Gastrocnemius medialis (tissue), 4 donors: ENCODE measurements at regions not wholly inside any gene's neighbourhood (a gene's known extent, or its start where the extent isn't known, plus 50 kb on each side); places are given as distances from the start of the nearest gene placed in this dataset.

Experiments
- POLR2A ChIP-seq, 2 donors: fragments of 450-650 bp; IDR thresholded peaks; one replicate each; pipeline ENCODE4 v1.6.1; 2017; ENCODE audit warnings: antibody characterized with exemption in 2 of 2, mild to moderate bottlenecking in 2 of 2, moderate library complexity in 2 of 2
- TF ChIP-seq, protein P1 (sequence below), 5 experiments: fragments of 450-650 bp in 3 of 5; fragments of 200-600 bp in 2 of 5; sonication (generic) in 2 of 5; IDR thresholded peaks in 4 of 5; conservative IDR thresholded peaks in 1 of 5; 1 replicate in 4 of 5; 2 replicates in 1 of 5; pipeline ENCODE4 v1.5.1; 2016 to 2019; ENCODE audit warnings: antibody characterized with exemption in 5 of 5, mild to moderate bottlenecking in 3 of 5, moderate library complexity in 3 of 5

DNA sequence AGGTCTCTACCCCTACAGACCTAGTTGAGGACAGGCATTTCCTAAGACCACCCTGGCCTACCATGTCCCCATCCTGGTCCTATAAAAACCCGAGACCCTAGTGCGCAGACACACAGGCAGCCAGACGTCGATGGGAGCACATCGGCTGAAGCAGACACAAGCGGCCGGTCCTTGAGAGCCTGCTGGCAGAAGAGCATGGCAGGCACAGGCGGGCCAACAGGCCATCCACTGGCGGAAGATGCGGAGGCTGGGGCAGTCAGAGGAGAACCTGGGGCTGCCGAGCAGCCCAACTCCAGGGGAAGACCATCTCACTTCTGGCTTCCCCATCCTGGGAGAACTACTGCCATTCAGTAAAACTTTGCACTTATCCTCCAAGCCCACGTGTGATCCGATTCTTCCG, 396.8 kb downstream of the AEBP2 start:
- TF ChIP-seq, protein P1, sequence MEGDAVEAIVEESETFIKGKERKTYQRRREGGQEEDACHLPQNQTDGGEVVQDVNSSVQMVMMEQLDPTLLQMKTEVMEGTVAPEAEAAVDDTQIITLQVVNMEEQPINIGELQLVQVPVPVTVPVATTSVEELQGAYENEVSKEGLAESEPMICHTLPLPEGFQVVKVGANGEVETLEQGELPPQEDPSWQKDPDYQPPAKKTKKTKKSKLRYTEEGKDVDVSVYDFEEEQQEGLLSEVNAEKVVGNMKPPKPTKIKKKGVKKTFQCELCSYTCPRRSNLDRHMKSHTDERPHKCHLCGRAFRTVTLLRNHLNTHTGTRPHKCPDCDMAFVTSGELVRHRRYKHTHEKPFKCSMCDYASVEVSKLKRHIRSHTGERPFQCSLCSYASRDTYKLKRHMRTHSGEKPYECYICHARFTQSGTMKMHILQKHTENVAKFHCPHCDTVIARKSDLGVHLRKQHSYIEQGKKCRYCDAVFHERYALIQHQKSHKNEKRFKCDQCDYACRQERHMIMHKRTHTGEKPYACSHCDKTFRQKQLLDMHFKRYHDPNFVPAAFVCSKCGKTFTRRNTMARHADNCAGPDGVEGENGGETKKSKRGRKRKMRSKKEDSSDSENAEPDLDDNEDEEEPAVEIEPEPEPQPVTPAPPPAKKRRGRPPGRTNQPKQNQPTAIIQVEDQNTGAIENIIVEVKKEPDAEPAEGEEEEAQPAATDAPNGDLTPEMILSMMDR (IDR thresholded peaks at IDR 0.05 in 4 of 5, conservative IDR thresholded peaks at IDR 0.05 in 1 of 5), result no peak
- TF ChIP-seq POLR2A (IDR thresholded peaks at IDR 0.05), result no peak
